ENCODE measurements at regions not wholly inside any gene's neighbourhood (a gene's known extent, or its start where the extent isn't known, plus 50 kb on each side); places are given as distances from the start of the nearest gene placed in this dataset.

DNA sequence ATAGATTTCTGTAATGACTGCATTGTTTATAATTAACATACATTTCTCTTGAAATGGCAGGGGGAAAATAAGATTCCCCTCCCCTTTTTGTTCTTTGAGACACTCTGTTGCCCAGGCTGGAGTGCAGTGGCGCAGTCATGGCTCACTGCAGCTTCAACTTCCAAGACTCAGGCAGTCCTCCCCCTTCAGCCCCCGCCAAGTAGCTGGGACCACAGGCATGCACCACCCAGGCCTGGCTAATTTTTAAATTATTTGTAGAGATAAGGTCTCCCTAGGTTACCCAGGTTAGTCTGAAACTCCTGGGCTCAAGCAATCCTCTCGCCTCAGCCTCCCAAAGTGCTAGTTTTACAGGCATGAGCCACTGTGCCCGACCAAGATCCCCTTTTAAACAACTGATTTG, 67.7 kb downstream of the KATNIP start:
- WGBS, 2 donors: 90 to 95% methylated on average over 4 of the region's 4 CpGs
- H3K27me3 ChIP-seq: no peaks in the 10 kb centered on the region
- H3K9me3 ChIP-seq: no peaks in the 10 kb centered on the region
- TF ChIP-seq POLR2A (IDR thresholded peaks at IDR 0.05) (no peak), EP300 (IDR thresholded peaks at IDR 0.05) (no peak)
- TF ChIP-seq, protein P1, sequence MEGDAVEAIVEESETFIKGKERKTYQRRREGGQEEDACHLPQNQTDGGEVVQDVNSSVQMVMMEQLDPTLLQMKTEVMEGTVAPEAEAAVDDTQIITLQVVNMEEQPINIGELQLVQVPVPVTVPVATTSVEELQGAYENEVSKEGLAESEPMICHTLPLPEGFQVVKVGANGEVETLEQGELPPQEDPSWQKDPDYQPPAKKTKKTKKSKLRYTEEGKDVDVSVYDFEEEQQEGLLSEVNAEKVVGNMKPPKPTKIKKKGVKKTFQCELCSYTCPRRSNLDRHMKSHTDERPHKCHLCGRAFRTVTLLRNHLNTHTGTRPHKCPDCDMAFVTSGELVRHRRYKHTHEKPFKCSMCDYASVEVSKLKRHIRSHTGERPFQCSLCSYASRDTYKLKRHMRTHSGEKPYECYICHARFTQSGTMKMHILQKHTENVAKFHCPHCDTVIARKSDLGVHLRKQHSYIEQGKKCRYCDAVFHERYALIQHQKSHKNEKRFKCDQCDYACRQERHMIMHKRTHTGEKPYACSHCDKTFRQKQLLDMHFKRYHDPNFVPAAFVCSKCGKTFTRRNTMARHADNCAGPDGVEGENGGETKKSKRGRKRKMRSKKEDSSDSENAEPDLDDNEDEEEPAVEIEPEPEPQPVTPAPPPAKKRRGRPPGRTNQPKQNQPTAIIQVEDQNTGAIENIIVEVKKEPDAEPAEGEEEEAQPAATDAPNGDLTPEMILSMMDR (IDR thresholded peaks at IDR 0.05): no peak
- H3K36me3 ChIP-seq: peaks cover 0 to 20% (median 0%) of the 10 kb centered on the region in 3 donors
- no peak overlapping the region for H3K27ac ChIP-seq
- peaks cover 0 to 16% (median 0%) of the 10 kb centered on the region in 4 donors for H3K4me1 ChIP-seq
- no peak overlapping the region for H3K4me3 ChIP-seq
- DNase-seq (ENCODE audit: low spot score in 2 of 2): no peak

- Histone ChIP-seq H3K4me1 (peaks cover 0 to 16% (median 0%) of the 10 kb centered on the region in 4 donors), H3K27me3 (no peaks in the 10 kb centered on the region), H3K4me3 (no peak overlapping the region), H3K27ac (no peak overlapping the region), H3K9me3 (no peaks in the 10 kb centered on the region), H3K36me3 (peaks cover 0 to 25% (median 0%) of the 10 kb centered on the region in 3 donors)
- DNase-seq (ENCODE audit: low spot score in 2 of 2): no peak
- TF ChIP-seq POLR2A (IDR thresholded peaks at IDR 0.05) (no peak), EP300 (IDR thresholded peaks at IDR 0.05) (no peak)
- TF ChIP-seq, protein P1 (IDR thresholded peaks at IDR 0.05): no peak
- 84 to 86% methylated on average over 15 of the region's 15 CpGs for WGBS, 2 donors
These were observed 68.2 kb downstream of the KATNIP start for GRCh38 chr16:27618165-27618564.

GRCh38 chr16:27618606-27619327, 68.8 kb downstream of the KATNIP start:
- Histone ChIP-seq H3K36me3 (peaks cover 0 to 27% (median 0%) of the 10 kb centered on the region in 3 donors), H3K27me3 (no peaks in the 10 kb centered on the region), H3K27ac (no peak overlapping the region), H3K4me1 (peaks cover 0 to 16% (median 0%) of the 10 kb centered on the region in 4 donors), H3K4me3 (no peak overlapping the region), H3K9me3 (no peaks in the 10 kb centered on the region)
- no peak for DNase-seq (ENCODE audit: low spot score in 2 of 2)
- WGBS, 2 donors: 48 to 54% methylated on average over 7 of the region's 7 CpGs
- TF ChIP-seq, protein P1 (IDR thresholded peaks at IDR 0.05): no peak
- TF ChIP-seq EP300 (IDR thresholded peaks at IDR 0.05): no peak
- TF ChIP-seq POLR2A (IDR thresholded peaks at IDR 0.05): no peak

GRCh38 chr16:27620541-27620940, 70.6 kb downstream of the KATNIP start:
- H3K4me3 ChIP-seq: no peak overlapping the region
- no peaks in the 10 kb centered on the region for H3K27me3 ChIP-seq
- H3K4me1 ChIP-seq: peaks cover 0 to 21% (median 0%) of the 10 kb centered on the region in 4 donors
- no peak for DNase-seq (ENCODE audit: low spot score in 2 of 2)
- WGBS, 2 donors: 68 to 70% methylated on average over 4 of the region's 4 CpGs
- H3K9me3 ChIP-seq: no peaks in the 10 kb centered on the region
- no peak overlapping the region for H3K27ac ChIP-seq
- H3K36me3 ChIP-seq: peaks cover 0 to 27% (median 0%) of the 10 kb centered on the region in 3 donors
- TF ChIP-seq POLR2A (IDR thresholded peaks at IDR 0.05) (no peak), EP300 (IDR thresholded peaks at IDR 0.05) (no peak)
- TF ChIP-seq, protein P1 (IDR thresholded peaks at IDR 0.05): no peak
